ENCODE measurements at regions not wholly inside any gene's neighbourhood (a gene's known extent, or its start where the extent isn't known, plus 50 kb on each side); places are given as distances from the start of the nearest gene placed in this dataset.

DNA sequence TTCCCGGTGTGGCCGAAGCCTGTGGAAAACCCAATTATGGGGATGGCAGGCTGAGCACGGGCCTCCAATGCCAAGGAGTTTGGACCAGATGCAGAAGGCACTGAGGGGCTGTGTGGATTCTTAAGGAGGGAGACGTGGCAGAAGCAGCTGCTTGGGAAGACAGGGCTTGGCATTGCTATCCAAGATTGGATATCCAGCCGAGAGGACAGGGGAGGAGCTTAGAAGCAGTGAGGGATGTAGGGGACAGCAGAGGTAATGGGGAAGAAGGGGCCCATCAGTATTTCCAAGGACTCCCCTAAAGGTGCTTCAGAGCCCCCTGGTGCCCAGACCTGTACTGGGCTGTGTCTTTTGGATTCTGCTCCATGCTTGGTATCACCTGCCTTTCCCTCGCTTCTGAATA lies 112.8 kb upstream of the TLE3 start:
- no peak for TF ChIP-seq POLR2AphosphoS5 (IDR thresholded peaks at IDR 0.05)
- TF ChIP-seq, protein P1, sequence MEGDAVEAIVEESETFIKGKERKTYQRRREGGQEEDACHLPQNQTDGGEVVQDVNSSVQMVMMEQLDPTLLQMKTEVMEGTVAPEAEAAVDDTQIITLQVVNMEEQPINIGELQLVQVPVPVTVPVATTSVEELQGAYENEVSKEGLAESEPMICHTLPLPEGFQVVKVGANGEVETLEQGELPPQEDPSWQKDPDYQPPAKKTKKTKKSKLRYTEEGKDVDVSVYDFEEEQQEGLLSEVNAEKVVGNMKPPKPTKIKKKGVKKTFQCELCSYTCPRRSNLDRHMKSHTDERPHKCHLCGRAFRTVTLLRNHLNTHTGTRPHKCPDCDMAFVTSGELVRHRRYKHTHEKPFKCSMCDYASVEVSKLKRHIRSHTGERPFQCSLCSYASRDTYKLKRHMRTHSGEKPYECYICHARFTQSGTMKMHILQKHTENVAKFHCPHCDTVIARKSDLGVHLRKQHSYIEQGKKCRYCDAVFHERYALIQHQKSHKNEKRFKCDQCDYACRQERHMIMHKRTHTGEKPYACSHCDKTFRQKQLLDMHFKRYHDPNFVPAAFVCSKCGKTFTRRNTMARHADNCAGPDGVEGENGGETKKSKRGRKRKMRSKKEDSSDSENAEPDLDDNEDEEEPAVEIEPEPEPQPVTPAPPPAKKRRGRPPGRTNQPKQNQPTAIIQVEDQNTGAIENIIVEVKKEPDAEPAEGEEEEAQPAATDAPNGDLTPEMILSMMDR (IDR thresholded peaks at IDR 0.05; ENCODE audit: poor library complexity, severe bottlenecking) = no peak
- TF ChIP-seq RAD21 (conservative IDR thresholded peaks at IDR 0.05) = no peak
- no peak for TF ChIP-seq TAF1 (IDR thresholded peaks at IDR 0.05; ENCODE audit: low read depth)
- TF ChIP-seq, protein P2, sequence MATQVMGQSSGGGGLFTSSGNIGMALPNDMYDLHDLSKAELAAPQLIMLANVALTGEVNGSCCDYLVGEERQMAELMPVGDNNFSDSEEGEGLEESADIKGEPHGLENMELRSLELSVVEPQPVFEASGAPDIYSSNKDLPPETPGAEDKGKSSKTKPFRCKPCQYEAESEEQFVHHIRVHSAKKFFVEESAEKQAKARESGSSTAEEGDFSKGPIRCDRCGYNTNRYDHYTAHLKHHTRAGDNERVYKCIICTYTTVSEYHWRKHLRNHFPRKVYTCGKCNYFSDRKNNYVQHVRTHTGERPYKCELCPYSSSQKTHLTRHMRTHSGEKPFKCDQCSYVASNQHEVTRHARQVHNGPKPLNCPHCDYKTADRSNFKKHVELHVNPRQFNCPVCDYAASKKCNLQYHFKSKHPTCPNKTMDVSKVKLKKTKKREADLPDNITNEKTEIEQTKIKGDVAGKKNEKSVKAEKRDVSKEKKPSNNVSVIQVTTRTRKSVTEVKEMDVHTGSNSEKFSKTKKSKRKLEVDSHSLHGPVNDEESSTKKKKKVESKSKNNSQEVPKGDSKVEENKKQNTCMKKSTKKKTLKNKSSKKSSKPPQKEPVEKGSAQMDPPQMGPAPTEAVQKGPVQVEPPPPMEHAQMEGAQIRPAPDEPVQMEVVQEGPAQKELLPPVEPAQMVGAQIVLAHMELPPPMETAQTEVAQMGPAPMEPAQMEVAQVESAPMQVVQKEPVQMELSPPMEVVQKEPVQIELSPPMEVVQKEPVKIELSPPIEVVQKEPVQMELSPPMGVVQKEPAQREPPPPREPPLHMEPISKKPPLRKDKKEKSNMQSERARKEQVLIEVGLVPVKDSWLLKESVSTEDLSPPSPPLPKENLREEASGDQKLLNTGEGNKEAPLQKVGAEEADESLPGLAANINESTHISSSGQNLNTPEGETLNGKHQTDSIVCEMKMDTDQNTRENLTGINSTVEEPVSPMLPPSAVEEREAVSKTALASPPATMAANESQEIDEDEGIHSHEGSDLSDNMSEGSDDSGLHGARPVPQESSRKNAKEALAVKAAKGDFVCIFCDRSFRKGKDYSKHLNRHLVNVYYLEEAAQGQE (IDR thresholded peaks at IDR 0.05; ENCODE audit: borderline replicate concordance) = no peak
- no peak for TF ChIP-seq EP300 (conservative IDR thresholded peaks at IDR 0.05; ENCODE audit: poor library complexity, severe bottlenecking)

Measured in neural cell (in vitro differentiated cells).